Neural cell (in vitro differentiated cells): ENCODE measurements at regions not wholly inside any gene's neighbourhood (a gene's known extent, or its start where the extent isn't known, plus 50 kb on each side); places are given as distances from the start of the nearest gene placed in this dataset.

Experiments
- H2AFZ ChIP-seq: fragments of 200-600, 300-800 bp; sonication (generic), shearing (Covaris generic); 2 replicates; pipeline ENCODE4 v1.6.0; 2014; ENCODE audit warnings: low read depth, mild to moderate bottlenecking, antibody characterized with exemption, low read length, moderate library complexity
- H3F3A ChIP-seq: fragments of 200-600 bp; shearing (Covaris generic); 2 replicates; pipeline ENCODE4 v1.6.1; 2016; ENCODE audit warnings: mild to moderate bottlenecking, moderate library complexity, mixed read lengths, antibody characterized with exemption, low read length; ENCODE audit not compliant: insufficient read depth, poor library complexity, severe bottlenecking
- H3K27ac ChIP-seq: fragments of 200-600, 300-800 bp; sonication (generic), shearing (Covaris generic); 2 replicates; pipeline ENCODE4 v1.5.1; 2014; ENCODE audit warnings: mild to moderate bottlenecking, low read length, moderate library complexity
- H3K27me3 ChIP-seq: fragments of 300-800, 200-600 bp; sonication (generic), shearing (Covaris generic); 2 replicates; pipeline ENCODE4 v1.6.0; 2014; ENCODE audit warnings: mild to moderate bottlenecking, low read depth, low read length, moderate library complexity; ENCODE audit not compliant: insufficient read depth
- H3K36me3 ChIP-seq: fragments of 300-800, 200-600 bp; sonication (generic), shearing (Covaris generic); 2 replicates; pipeline ENCODE4 v1.5.1; 2014; ENCODE audit warnings: mild to moderate bottlenecking, antibody characterized with exemption, low read length, moderate library complexity; ENCODE audit not compliant: insufficient read depth
- H3K4me2 ChIP-seq: fragments of 300-800, 200-600 bp; sonication (generic), shearing (Covaris generic); 2 replicates; pipeline ENCODE4 v1.6.0; 2014; ENCODE audit warnings: mild to moderate bottlenecking, low read length
- H3K4me3 ChIP-seq: fragments of 300-800, 200-600 bp; sonication (generic), shearing (Covaris generic); 2 replicates; pipeline ENCODE4 v1.5.1; 2014; ENCODE audit warnings: mild to moderate bottlenecking, low read length, moderate library complexity
- H3K79me2 ChIP-seq: fragments of 200-600 bp; shearing (Covaris generic); replicated peaks from 2 replicates; pipeline ENCODE4 v1.6.0; 2014; ENCODE audit warnings: mild to moderate bottlenecking, low read length, moderate library complexity; ENCODE audit not compliant: insufficient read depth
- H3K9ac ChIP-seq: fragments of 300-800, 200-600 bp; sonication (generic), shearing (Covaris generic); 2 replicates; pipeline ENCODE4 v1.6.1; 2016; ENCODE audit warnings: mild to moderate bottlenecking, low read length, mixed read lengths
- H3K9me2 ChIP-seq: fragments of 200-600 bp; shearing (Covaris generic); 2 replicates; pipeline ENCODE4 v1.6.1; 2016; ENCODE audit warnings: mild to moderate bottlenecking, low read length, mixed read lengths; ENCODE audit not compliant: insufficient read depth
- H3K9me3 ChIP-seq: fragments of 200-600, 300-800 bp; sonication (generic), shearing (Covaris generic); 2 replicates; pipeline ENCODE4 v1.6.1; 2016; ENCODE audit warnings: mild to moderate bottlenecking, mixed run types, low read length, moderate library complexity, mixed read lengths
- H4K20me1 ChIP-seq: fragments of 200-600 bp; shearing (Covaris generic); 2 replicates; pipeline ENCODE4 v1.6.1; 2016; ENCODE audit warnings: mild to moderate bottlenecking, mixed run types; ENCODE audit not compliant: insufficient read depth
- EP300 ChIP-seq: fragments of 450-650 bp; conservative IDR thresholded peaks from 2 replicates; pipeline ENCODE4 v1.6.1; 2014; ENCODE audit warnings: antibody characterized with exemption, mild to moderate bottlenecking, moderate library complexity; ENCODE audit not compliant: poor library complexity, severe bottlenecking
- EZH2 ChIP-seq: fragments of 200-600, 300-800 bp; shearing (Covaris generic), sonication (generic); IDR thresholded peaks from 2 replicates; pipeline ENCODE4 v1.6.1; 2014; ENCODE audit warnings: antibody characterized with exemption, low read length, borderline replicate concordance, mild to moderate bottlenecking; ENCODE audit not compliant: insufficient read depth, poor library complexity, severe bottlenecking
- MXI1 ChIP-seq: fragments of 450-650 bp; conservative IDR thresholded peaks from 2 replicates; pipeline ENCODE4 v1.6.1; 2014; ENCODE audit warnings: antibody characterized with exemption, mild to moderate bottlenecking; ENCODE audit not compliant: poor library complexity, severe bottlenecking
- POLR2AphosphoS5 ChIP-seq: IDR thresholded peaks from 2 replicates; pipeline ENCODE4 v1.6.1; 2012
- RAD21 ChIP-seq: fragments of 450-650 bp; conservative IDR thresholded peaks from 2 replicates; pipeline ENCODE4 v1.6.1; 2014; ENCODE audit warnings: antibody characterized with exemption, mild to moderate bottlenecking, moderate library complexity
- REST ChIP-seq: IDR thresholded peaks from 2 replicates; pipeline ENCODE4 v1.6.1; 2012; ENCODE audit warnings: borderline replicate concordance
- SMC3 ChIP-seq: fragments of 450-650 bp; conservative IDR thresholded peaks from 2 replicates; pipeline ENCODE4 v1.6.1; 2014; ENCODE audit warnings: antibody characterized with exemption, mild to moderate bottlenecking, moderate library complexity; ENCODE audit not compliant: poor library complexity
- TAF1 ChIP-seq: IDR thresholded peaks from 2 replicates; pipeline ENCODE4 v1.6.1; 2012; ENCODE audit warnings: low read depth
- TF ChIP-seq, protein P1 (sequence below): fragments of 450-650 bp; IDR thresholded peaks from 2 replicates; pipeline ENCODE4 v1.5.1; 2014; ENCODE audit warnings: antibody characterized with exemption, mild to moderate bottlenecking, moderate library complexity; ENCODE audit not compliant: poor library complexity, severe bottlenecking

GRCh38 chr10:4181621-4182049 is 396.6 kb upstream of the KLF6 start:
- no peaks in the 10 kb centered on the region for H4K20me1 ChIP-seq
- TF ChIP-seq EZH2 (no peak), RAD21 (no peak), POLR2AphosphoS5 (no peak), EP300 (no peak), SMC3 (no peak), REST (no peak), TAF1 (no peak), MXI1 (no peak)
- TF ChIP-seq, protein P1, sequence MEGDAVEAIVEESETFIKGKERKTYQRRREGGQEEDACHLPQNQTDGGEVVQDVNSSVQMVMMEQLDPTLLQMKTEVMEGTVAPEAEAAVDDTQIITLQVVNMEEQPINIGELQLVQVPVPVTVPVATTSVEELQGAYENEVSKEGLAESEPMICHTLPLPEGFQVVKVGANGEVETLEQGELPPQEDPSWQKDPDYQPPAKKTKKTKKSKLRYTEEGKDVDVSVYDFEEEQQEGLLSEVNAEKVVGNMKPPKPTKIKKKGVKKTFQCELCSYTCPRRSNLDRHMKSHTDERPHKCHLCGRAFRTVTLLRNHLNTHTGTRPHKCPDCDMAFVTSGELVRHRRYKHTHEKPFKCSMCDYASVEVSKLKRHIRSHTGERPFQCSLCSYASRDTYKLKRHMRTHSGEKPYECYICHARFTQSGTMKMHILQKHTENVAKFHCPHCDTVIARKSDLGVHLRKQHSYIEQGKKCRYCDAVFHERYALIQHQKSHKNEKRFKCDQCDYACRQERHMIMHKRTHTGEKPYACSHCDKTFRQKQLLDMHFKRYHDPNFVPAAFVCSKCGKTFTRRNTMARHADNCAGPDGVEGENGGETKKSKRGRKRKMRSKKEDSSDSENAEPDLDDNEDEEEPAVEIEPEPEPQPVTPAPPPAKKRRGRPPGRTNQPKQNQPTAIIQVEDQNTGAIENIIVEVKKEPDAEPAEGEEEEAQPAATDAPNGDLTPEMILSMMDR: no peak
- no peak overlapping the region for H3K9ac ChIP-seq
- no peak overlapping the region for H3K27ac ChIP-seq
- no peaks in the 10 kb centered on the region for H3K27me3 ChIP-seq
- H3K4me3 ChIP-seq: no peak overlapping the region
- H3K79me2 ChIP-seq: no peaks in the 10 kb centered on the region
- H3K9me3 ChIP-seq: no peaks in the 10 kb centered on the region
- H3F3A ChIP-seq: no peaks in the 10 kb centered on the region
- H2AFZ ChIP-seq: no peak overlapping the region
- no peak overlapping the region for H3K4me2 ChIP-seq
- H3K36me3 ChIP-seq: no peaks in the 10 kb centered on the region
- no peaks in the 10 kb centered on the region for H3K9me2 ChIP-seq

DNA sequence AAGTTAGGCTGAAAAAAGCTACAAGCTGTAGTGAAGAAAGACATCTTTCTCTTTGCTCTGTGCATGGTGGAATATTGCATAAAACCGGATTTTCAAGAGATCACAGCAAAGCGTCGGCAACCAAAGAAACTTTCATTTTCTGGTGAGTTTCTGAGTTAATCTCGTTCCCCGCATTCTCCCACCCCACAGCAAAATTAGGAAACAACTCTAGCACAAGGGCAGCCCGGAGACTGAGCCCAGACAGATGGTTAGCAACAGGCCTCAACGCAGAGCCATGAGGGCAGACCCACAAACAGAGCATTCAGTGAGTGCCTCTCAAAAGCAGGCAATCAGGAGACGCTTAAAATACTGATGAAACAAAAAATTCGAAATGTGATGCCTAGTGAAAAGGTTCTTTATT is 396.1 kb upstream of the KLF6 start:
- Histone ChIP-seq H3K27ac (no peak overlapping the region), H3K4me2 (no peak overlapping the region), H3K36me3 (no peaks in the 10 kb centered on the region), H2AFZ (no peak overlapping the region), H3K27me3 (no peaks in the 10 kb centered on the region), H3K9me3 (no peaks in the 10 kb centered on the region), H3K9me2 (no peaks in the 10 kb centered on the region), H3K9ac (no peak overlapping the region), H4K20me1 (no peaks in the 10 kb centered on the region), H3K4me3 (no peak overlapping the region), H3F3A (no peaks in the 10 kb centered on the region), H3K79me2 (no peaks in the 10 kb centered on the region)
- TF ChIP-seq SMC3 (no peak), EP300 (no peak), TAF1 (no peak), POLR2AphosphoS5 (no peak)

DNA sequence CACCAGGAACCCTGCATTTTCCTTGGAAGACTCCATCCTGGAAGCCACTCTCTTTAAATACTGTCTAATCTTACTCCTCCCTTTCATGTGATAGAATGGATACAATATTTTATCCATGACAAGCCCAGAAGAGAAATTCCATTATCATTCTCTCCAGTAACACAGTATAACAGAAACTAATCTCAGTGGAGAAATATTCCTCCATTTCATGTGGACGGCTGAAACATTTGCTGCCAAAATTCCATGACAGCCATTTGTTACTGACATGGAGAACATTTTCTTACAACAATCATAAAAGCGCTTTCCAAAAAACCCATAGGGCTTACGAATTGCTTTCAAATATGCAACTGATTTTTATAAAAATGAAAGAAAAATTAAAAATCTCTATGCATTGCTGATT is 392.8 kb upstream of the KLF6 start:
- TF ChIP-seq TAF1 (no peak), EZH2 (no peak), EP300 (no peak), SMC3 (no peak), MXI1 (no peak), POLR2AphosphoS5 (no peak), RAD21 (no peak), REST (no peak)
- TF ChIP-seq, protein P1: no peak
- Histone ChIP-seq H3K9ac (no peak overlapping the region), H3K79me2 (no peaks in the 10 kb centered on the region), H3K4me3 (no peak overlapping the region), H3K36me3 (no peaks in the 10 kb centered on the region), H3F3A (no peaks in the 10 kb centered on the region), H2AFZ (no peak overlapping the region), H3K27me3 (no peaks in the 10 kb centered on the region), H3K27ac (no peak overlapping the region), H3K9me2 (no peaks in the 10 kb centered on the region), H3K9me3 (no peaks in the 10 kb centered on the region), H3K4me2 (no peak overlapping the region), H4K20me1 (no peaks in the 10 kb centered on the region)
